GM12878 (cell line): ENCODE measurements at regions not wholly inside any gene's neighbourhood (a gene's known extent, or its start where the extent isn't known, plus 50 kb on each side); places are given as distances from the start of the nearest gene placed in this dataset.

Experiments
- ATAC-seq: fragments of 200-7000 bp; cut with Tn5 transposase; 3 replicates; pipeline ENCODE4 v1.9.1; 2020; ENCODE audit warnings: mild to moderate bottlenecking, moderate library complexity
- BruUV-seq: library from RNA; stranded (reverse); fragments of 400-500 nt; replicated peaks from 2 replicates; lab custom pipeline; 2021; lab: Mats Ljungman, UMichigan
- CTCF ChIA-PET: fragments of 300-600 bp; sonication (Branson Sonifier 250); formaldehyde crosslinking; extraction: SDS; loops from one replicate; lab custom pipeline; 2021; ENCODE audit warnings: inconsistent platforms; lab: Yijun Ruan, JAX
- POLR2A ChIA-PET: fragments of 350-600 bp; formaldehyde crosslinking; extraction: SDS; loops from one replicate; lab custom pipeline; 2021; ENCODE audit warnings: inconsistent platforms; lab: Charles Lee
- RAD21 ChIA-PET: fragments of 300-600 bp; sonication (Branson Sonifier 250); formaldehyde crosslinking; loops from one replicate; lab custom pipeline; 2023; ENCODE audit warnings: antibody characterized with exemption; ENCODE audit not compliant: unreplicated experiment; lab: Charles Lee
- SMC1A ChIA-PET: fragments of 300-600 bp; sonication (Branson Sonifier 250); formaldehyde crosslinking; loops from one replicate; lab custom pipeline; 2023; ENCODE audit not compliant: unreplicated experiment, uncharacterized antibody; lab: Charles Lee
- DNase-seq: peaks from one replicate; pipeline ENCODE4 v3.0.0-alpha.2; 2011; ENCODE audit warnings: low read depth, low spot score
- FAIRE-seq: peaks from 3 replicates; lab custom pipeline; 2011; peaks lifted over from hg19 to GRCh38; lab: Jason Lieb, UNC
- H2AFZ ChIP-seq: 2 replicates; pipeline ENCODE4 v1.6.0; 2011; ENCODE audit warnings: low read depth, low read length, control low read depth; ENCODE audit not compliant: control insufficient read depth
- H3K27ac ChIP-seq: 2 replicates; pipeline ENCODE4 v1.5.1; 2011; ENCODE audit warnings: control low read depth; ENCODE audit not compliant: control insufficient read depth, insufficient read depth
- H3K27me3 ChIP-seq, 2 experiments: replicated peaks in 1 of 2; 2 replicates each; pipeline versions ENCODE4 v1.6.0 to v1.6.1; 2011; ENCODE audit warnings: low read length in 1 of 2; ENCODE audit not compliant: control insufficient read depth in 2 of 2, insufficient read depth in 2 of 2
- H3K36me3 ChIP-seq, 2 experiments: 2 replicates each; pipeline ENCODE4 v1.5.1; 2011; ENCODE audit warnings: low read length in 1 of 2; ENCODE audit not compliant: control insufficient read depth in 2 of 2, insufficient read depth in 2 of 2
- H3K4me1 ChIP-seq: 2 replicates; pipeline ENCODE4 v1.6.1; 2011; ENCODE audit warnings: mild to moderate bottlenecking, low read length, moderate library complexity, mixed read lengths; ENCODE audit not compliant: control insufficient read depth, insufficient read depth
- H3K4me2 ChIP-seq: 2 replicates; pipeline ENCODE4 v1.6.0; 2011; ENCODE audit warnings: control low read depth; ENCODE audit not compliant: control insufficient read depth, insufficient read depth
- H3K4me3 ChIP-seq: fragments of 200-600 bp; sonication (generic); 2 replicates; pipeline ENCODE4 v1.5.1; 2016
- H3K79me2 ChIP-seq: 2 replicates; pipeline ENCODE4 v1.6.0; 2011; ENCODE audit warnings: low read length; ENCODE audit not compliant: control insufficient read depth, insufficient read depth
- H3K9ac ChIP-seq: 2 replicates; pipeline ENCODE4 v1.8.0; 2011; ENCODE audit warnings: low read length, control low read depth, mixed read lengths; ENCODE audit not compliant: control insufficient read depth, insufficient read depth
- H3K9me3 ChIP-seq: replicated peaks from 3 replicates; pipeline ENCODE4 v1.5.1; 2011; ENCODE audit warnings: mild to moderate bottlenecking, low read length; ENCODE audit not compliant: control insufficient read depth, insufficient read depth
- H4K20me1 ChIP-seq: 2 replicates; pipeline ENCODE4 v1.6.0; 2011; ENCODE audit not compliant: control insufficient read depth, insufficient read depth
- BRCA1 ChIP-seq: IDR thresholded peaks from 2 replicates; pipeline ENCODE4 v1.6.1; 2011; ENCODE audit warnings: low read depth, low read length, improper control_type of control experiment
- CBX5 ChIP-seq: sonication (generic); IDR thresholded peaks from 2 replicates; pipeline ENCODE4 v1.6.1; 2016; ENCODE audit warnings: low read depth, moderate library complexity, mild to moderate bottlenecking, inconsistent platforms
- ESRRA ChIP-seq: IDR thresholded peaks from 2 replicates; pipeline ENCODE4 v1.6.1; 2012; ENCODE audit warnings: mild to moderate bottlenecking, low read length, improper control_type of control experiment
- ETV6 ChIP-seq, 2 experiments: fragments of 450-650 bp in 1 of 2; IDR thresholded peaks in 1 of 2; conservative IDR thresholded peaks in 1 of 2; 2 replicates each; pipeline ENCODE4 v1.6.1; 2014; ENCODE audit warnings: antibody characterized with exemption in 1 of 2, borderline replicate concordance in 1 of 2, low read depth in 1 of 2, mild to moderate bottlenecking in 1 of 2, moderate library complexity in 1 of 2
- EZH2 ChIP-seq: IDR thresholded peaks from 2 replicates; pipeline ENCODE4 v1.6.1; 2012; ENCODE audit warnings: low read depth, mild to moderate bottlenecking, control low read depth, inconsistent platforms, low read length, borderline replicate concordance; ENCODE audit not compliant: control insufficient read depth
- IKZF1 ChIP-seq: fragments of 450-650 bp; conservative IDR thresholded peaks from 2 replicates; pipeline ENCODE4 v1.6.1; 2017; ENCODE audit warnings: antibody characterized with exemption, mild to moderate bottlenecking
- KDM1A ChIP-seq: fragments of 200-600 bp; sonication (generic); IDR thresholded peaks from 2 replicates; pipeline ENCODE4 v1.6.1; 2016; ENCODE audit warnings: borderline replicate concordance
- LARP7 ChIP-seq: fragments of 450-650 bp; IDR thresholded peaks from 2 replicates; pipeline ENCODE4 v1.6.1; 2017; ENCODE audit warnings: mild to moderate bottlenecking
- MEF2B ChIP-seq: fragments of 450-650 bp; IDR thresholded peaks from 2 replicates; pipeline ENCODE4 v1.6.1; 2018; ENCODE audit warnings: mild to moderate bottlenecking, moderate library complexity; ENCODE audit not compliant: partially characterized antibody, poor library complexity, severe bottlenecking
- MTA3 ChIP-seq: IDR thresholded peaks from 2 replicates; pipeline ENCODE4 v1.6.1; 2012; ENCODE audit warnings: low read length, inconsistent platforms, borderline replicate concordance
- MYB ChIP-seq: fragments of 150-350 bp; IDR thresholded peaks from 2 replicates; pipeline ENCODE4 v1.6.1; 2014; ENCODE audit warnings: mild to moderate bottlenecking, low read depth, low read length, borderline replicate concordance
- NFYB ChIP-seq: IDR thresholded peaks from 2 replicates; pipeline ENCODE4 v1.6.1; 2011; ENCODE audit warnings: low read depth, mild to moderate bottlenecking, low read length, improper control_type of control experiment, moderate library complexity; ENCODE audit not compliant: insufficient read depth
- NR2C2 ChIP-seq: IDR thresholded peaks from 2 replicates; pipeline ENCODE4 v1.6.1; 2011; ENCODE audit warnings: borderline replicate concordance, low read depth; ENCODE audit not compliant: control insufficient read depth, insufficient read length
- SIN3A ChIP-seq: IDR thresholded peaks from 2 replicates; pipeline ENCODE4 v1.6.1; 2012; ENCODE audit warnings: low read depth, low read length, improper control_type of control experiment
- SIX5 ChIP-seq: IDR thresholded peaks from 2 replicates; pipeline ENCODE4 v1.6.1; 2011; ENCODE audit warnings: mild to moderate bottlenecking, low read depth, low read length, moderate library complexity; ENCODE audit not compliant: severe bottlenecking
- ZBED1 ChIP-seq: IDR thresholded peaks from 2 replicates; pipeline ENCODE4 v1.6.1; 2016; ENCODE audit warnings: borderline replicate concordance
- WGBS: methylation state at CpG from one replicate; pipeline ENCODE4 v1.1.6; 2016; ENCODE audit warnings: low lambda C conversion rate; ENCODE audit not compliant: insufficient replicate concordance, insufficient coverage; ENCODE audit errors: missing lambda C conversion rate; 5-methylcytosine and 5-hydroxymethylcytosine counted together
- in situ Hi-C: fragments of 300-500 bp; cut with MboI; formaldehyde crosslinking; loops from 9 replicates; pipeline ENCODE4 v1.14.3; 2018; ENCODE audit warnings: mixed read lengths
- intact Hi-C: fragments of 100-400 bp; cut with micrococcal nuclease; formaldehyde crosslinking; loops from one replicate; pipeline ENCODE4 v1.14.2; 2022; ENCODE audit not compliant: unreplicated experiment

GRCh38 chr10:123295644-123296043 lies 141.4 kb downstream of the BUB3 start:
- BruUV-seq = no TSS peak
- in situ Hi-C loops = no loop called here
- H3K36me3 ChIP-seq = no peaks in the 10 kb centered on the region
- H4K20me1 ChIP-seq = no peaks in the 10 kb centered on the region
- CTCF ChIA-PET = no interaction called here
- no peak overlapping the region for H3K9ac ChIP-seq
- SMC1A ChIA-PET = no interaction called here
- H3K27me3 ChIP-seq = no peaks in the 10 kb centered on the region
- POLR2A ChIA-PET = no interaction called here
- H3K4me2 ChIP-seq = no peak overlapping the region
- no peak for TF ChIP-seq ZBED1
- TF ChIP-seq NFYB = peak; percentile 85
- no peak for TF ChIP-seq EZH2
- peak; percentile 30 for TF ChIP-seq SIX5
- TF ChIP-seq, all 136 proteins: peak for 2
- Histone ChIP-seq H3K9me3 (no peaks in the 10 kb centered on the region; the same call in none of the 3 replicates), H3K79me2 (no peaks in the 10 kb centered on the region), H3K4me1 (no peaks in the 10 kb centered on the region), H3K4me3 (no peak overlapping the region), H3K27ac (no peak overlapping the region), H2AFZ (peak overlapping the region; percentile 10; the same call in 1 of the 2 replicates)
- 53% methylated on average over 1 of the region's 1 CpG for WGBS
- RAD21 ChIA-PET = no interaction called here
- ATAC-seq (no peak), FAIRE-seq (no peak), DNase-seq (no peak)
- intact Hi-C loops = no loop called here

- DNase-seq (no peak), FAIRE-seq (no peak), ATAC-seq (no peak)
- H3K79me2 ChIP-seq = no peaks in the 10 kb centered on the region
- WGBS = 77% methylated on average over 3 of the region's 3 CpGs
- H3K27me3 ChIP-seq = no peaks in the 10 kb centered on the region
- ChIA-PET RAD21 (no interaction called here), CTCF (no interaction called here), POLR2A (interaction anchor here (1.2 kb wide), 1 partner anchor 48 kb away, joined by 3 read pairs; no protein-coding TSS in a partner anchor), SMC1A (interaction anchor here (0.5 kb wide), 1 partner anchor 195 kb away, joined by 3 read pairs; no protein-coding TSS in a partner anchor)
- no peak overlapping the region for H3K4me2 ChIP-seq
- in situ Hi-C loops (no loop called here), intact Hi-C loops (no loop called here)
- H3K27ac ChIP-seq = no peak overlapping the region
- no TSS peak for BruUV-seq
- TF ChIP-seq SIN3A (no peak), MYB (no peak), MTA3 (no peak), BRCA1 (no peak), ETV6 (conservative IDR thresholded peaks at IDR 0.05 in 1 of 2, IDR thresholded peaks at IDR 0.05 in 1 of 2; ENCODE audit: borderline replicate concordance in 1 of 2, low read depth in 1 of 2) (no peak), CBX5 (no peak), MEF2B (no peak), LARP7 (no peak), KDM1A (no peak), NR2C2 (no peak), ESRRA (no peak), IKZF1 (no peak)
- H3K9me3 ChIP-seq = no peaks in the 10 kb centered on the region; the same call in 1 of the 3 replicates
- H4K20me1 ChIP-seq = no peaks in the 10 kb centered on the region
- no peaks in the 10 kb centered on the region for H3K36me3 ChIP-seq
- H3K4me1 ChIP-seq = no peaks in the 10 kb centered on the region
- no peak overlapping the region for H3K4me3 ChIP-seq
- H3K9ac ChIP-seq = no peak overlapping the region
- H2AFZ ChIP-seq = no peak overlapping the region
These were observed 143.0 kb downstream of the BUB3 start for GRCh38 chr10:123297175-123297574.
